ENCODE measurements at regions not wholly inside any gene's neighbourhood (a gene's known extent, or its start where the extent isn't known, plus 50 kb on each side); places are given as distances from the start of the nearest gene placed in this dataset.

DNA sequence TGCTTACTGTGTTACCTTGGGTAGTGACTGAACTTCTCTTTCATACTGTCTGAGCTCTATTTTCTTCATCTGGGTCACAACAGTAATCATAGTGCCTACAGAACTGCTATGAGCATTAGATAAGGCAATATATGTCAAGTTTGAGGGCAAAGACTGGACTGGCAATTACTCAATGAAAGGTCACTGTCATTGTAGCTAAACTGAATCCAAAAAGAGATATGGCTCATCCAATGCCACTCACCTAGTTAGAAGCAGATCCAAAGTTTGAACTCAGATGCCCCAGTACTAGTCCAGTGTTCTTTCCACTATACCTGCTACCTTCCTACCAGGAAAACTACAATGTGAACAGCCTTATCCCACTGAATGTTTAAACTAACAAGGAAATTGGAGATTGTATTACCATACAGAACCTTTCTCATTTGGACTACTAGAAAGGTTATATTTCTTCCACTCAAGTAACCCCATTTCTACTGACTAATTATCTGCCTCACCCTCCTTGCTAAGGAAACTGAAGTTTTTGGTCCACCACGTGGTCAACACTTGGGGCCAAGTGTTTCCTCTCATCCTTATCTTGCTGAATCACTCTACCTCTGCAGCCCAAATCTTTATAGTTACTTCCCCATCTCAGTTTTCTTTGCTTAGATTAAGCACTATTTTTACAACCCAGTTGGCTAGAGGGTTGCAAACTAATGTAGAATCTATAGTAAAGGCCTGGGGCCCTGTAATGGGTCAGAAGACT, 202.3 kb upstream of the LPP start:
- TF ChIP-seq YY1 (IDR thresholded peaks at IDR 0.05; ENCODE audit: insufficient read depth, insufficient read length) (no peak), ZNF274 (IDR thresholded peaks at IDR 0.05; ENCODE audit: low read depth, low read length) (no peak), SUZ12 (IDR thresholded peaks at IDR 0.05; ENCODE audit: extremely low read depth, insufficient read depth, insufficient read length) (no peak)
